ENCODE measurements at regions not wholly inside any gene's neighbourhood (a gene's known extent, or its start where the extent isn't known, plus 50 kb on each side); places are given as distances from the start of the nearest gene placed in this dataset.

DNA sequence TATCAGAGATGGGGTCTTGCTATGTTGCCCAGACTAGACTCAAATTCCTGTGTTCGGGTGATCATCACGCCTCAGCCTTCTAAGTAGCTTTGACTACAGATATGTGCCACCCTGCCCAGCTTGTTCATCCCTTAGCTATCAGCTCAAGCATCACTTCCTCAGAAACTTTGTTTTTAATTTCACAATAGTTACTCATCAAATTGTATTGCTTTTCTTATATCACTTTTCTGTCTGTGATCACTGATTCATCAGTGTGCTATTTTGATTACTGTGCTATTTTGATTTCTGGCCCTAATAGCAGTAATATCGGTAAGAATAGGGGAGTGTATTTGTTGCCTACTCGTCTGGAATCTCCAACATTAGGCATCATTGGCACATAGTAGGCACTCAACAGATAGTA is 878.6 kb upstream of the PCDH20 start:
- H3K9me3 Mint-ChIP-seq: peaks cover 4% of the 10 kb centered on the region
- H3K27ac Mint-ChIP-seq: no peak overlapping the region
- H3K27me3 Mint-ChIP-seq (ENCODE audit: insufficient read depth): no peaks in the 10 kb centered on the region
- no peaks in the 10 kb centered on the region for H3K4me1 Mint-ChIP-seq (ENCODE audit: low read depth)
- no peak overlapping the region for H3K4me3 Mint-ChIP-seq
- no peaks in the 10 kb centered on the region for H3K36me3 Mint-ChIP-seq (ENCODE audit: low read depth)
- intact Hi-C loops (cut with micrococcal nuclease): no loop called here
- no peak for DNase-seq (ENCODE audit: low spot score)

DNA sequence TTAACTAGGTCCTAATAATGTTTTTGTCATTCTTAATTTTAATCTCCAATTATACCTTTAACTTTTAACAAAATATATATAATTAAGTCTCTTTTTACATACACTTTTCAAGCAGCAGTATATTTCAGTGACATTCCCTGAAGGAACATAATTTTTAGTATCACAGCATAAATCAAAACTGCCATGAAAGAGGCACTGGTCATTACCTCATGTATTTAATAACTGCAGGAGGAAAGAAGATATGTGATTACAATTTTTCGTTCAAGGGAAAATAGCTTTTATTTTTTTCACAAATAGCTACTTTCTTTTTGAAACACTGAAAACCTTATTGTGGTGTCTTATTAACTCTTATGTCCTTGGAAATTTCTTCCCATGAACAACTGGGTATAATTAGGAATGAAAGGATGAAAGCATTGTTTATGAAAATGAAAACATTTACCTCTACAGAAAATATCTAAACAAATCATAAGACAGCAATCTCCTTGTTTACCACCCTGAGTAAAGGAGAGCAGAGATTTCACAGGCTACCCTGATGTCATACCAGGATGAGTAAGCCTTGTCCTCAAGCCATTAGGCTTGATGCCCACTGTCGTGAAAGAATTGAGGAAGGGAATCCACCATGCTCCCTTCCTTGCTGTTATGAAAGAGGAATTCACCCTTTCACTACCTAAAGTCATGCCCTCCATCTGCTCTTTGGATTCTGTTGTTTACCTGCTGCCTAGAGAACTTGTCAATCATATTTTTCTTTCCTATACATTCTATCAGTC is 877.2 kb upstream of the PCDH20 start:
- no peak overlapping the region for H3K27ac Mint-ChIP-seq
- no peak for DNase-seq (ENCODE audit: low spot score)
- no peaks in the 10 kb centered on the region for H3K4me1 Mint-ChIP-seq (ENCODE audit: low read depth)
- H3K36me3 Mint-ChIP-seq (ENCODE audit: low read depth): no peaks in the 10 kb centered on the region
- H3K27me3 Mint-ChIP-seq (ENCODE audit: insufficient read depth): no peaks in the 10 kb centered on the region
- H3K9me3 Mint-ChIP-seq: peaks cover 4% of the 10 kb centered on the region
- H3K4me3 Mint-ChIP-seq: no peak overlapping the region
- intact Hi-C loops (cut with micrococcal nuclease): no loop called here

DNA sequence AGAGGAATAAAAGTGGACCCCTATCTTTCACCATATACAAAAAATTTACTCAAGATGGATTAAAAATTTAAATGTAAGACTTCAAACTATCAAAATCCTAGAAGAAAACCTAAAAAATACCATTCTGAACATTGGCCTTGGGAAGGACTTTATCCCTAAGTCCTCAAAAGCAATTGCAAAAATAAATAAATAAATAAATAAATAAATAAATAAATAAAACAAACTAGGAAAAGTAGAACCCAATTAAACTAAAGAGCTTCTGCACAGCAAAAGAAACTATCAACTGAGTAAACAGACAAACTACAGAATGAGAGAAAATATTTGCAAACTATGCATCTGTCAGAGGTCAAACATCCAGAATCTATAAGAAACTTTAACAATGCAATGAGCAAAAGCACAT is 874.9 kb upstream of the PCDH20 start:
- intact Hi-C loops (cut with micrococcal nuclease): no loop called here
- H3K27ac Mint-ChIP-seq: no peak overlapping the region
- no peak for DNase-seq (ENCODE audit: low spot score)
- no peak overlapping the region for H3K4me3 Mint-ChIP-seq
- H3K4me1 Mint-ChIP-seq (ENCODE audit: low read depth): no peaks in the 10 kb centered on the region
- H3K27me3 Mint-ChIP-seq (ENCODE audit: insufficient read depth): no peaks in the 10 kb centered on the region
- H3K9me3 Mint-ChIP-seq: peaks cover 4% of the 10 kb centered on the region
- H3K36me3 Mint-ChIP-seq (ENCODE audit: low read depth): no peaks in the 10 kb centered on the region

DNA sequence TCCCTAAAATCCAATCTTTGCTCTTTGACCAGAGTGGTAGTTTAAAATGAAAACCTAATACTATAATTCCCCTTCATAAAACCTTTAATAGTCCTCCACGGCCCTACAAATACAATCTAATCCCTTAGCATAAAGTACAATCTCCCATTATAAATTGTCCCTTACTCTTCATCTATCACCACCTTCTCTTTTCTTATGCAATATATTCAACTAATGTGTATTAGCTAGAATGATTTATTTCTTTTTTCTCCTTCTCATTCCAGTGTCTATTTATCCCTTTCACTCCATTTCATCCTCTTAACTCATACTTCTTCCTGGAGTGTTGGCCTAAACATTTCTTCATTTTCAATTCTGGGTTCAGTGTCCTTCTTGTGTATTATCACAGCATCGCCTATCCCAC is 872.1 kb upstream of the PCDH20 start:
- Mint-ChIP-seq H3K27ac (no peak overlapping the region), H3K36me3 (ENCODE audit: low read depth) (no peaks in the 10 kb centered on the region), H3K9me3 (peaks cover 4% of the 10 kb centered on the region), H3K4me3 (no peak overlapping the region), H3K4me1 (ENCODE audit: low read depth) (no peaks in the 10 kb centered on the region), H3K27me3 (ENCODE audit: insufficient read depth) (no peaks in the 10 kb centered on the region)
- no peak for DNase-seq (ENCODE audit: low spot score)
- intact Hi-C loops (cut with micrococcal nuclease): no loop called here

DNA sequence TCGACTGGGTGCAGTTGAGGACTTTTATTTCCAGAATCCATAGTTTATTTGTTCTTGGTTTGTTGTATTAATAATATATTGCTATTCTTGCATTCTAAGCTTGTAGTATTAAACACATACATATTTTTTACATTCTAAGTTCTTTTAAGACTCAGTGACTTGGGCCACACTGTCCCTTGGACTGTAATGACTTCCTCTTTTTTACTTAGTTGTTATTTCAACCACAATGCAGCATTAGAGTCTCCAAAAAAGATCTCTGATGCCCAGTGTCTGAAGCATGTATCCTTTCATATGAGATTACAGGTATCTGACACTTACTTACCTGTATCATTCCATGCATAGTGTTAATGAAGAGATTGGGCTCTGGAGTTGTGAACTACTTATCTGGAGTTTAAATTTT is 864.9 kb upstream of the PCDH20 start:
- Mint-ChIP-seq H3K36me3 (ENCODE audit: low read depth) (no peaks in the 10 kb centered on the region), H3K4me3 (no peak overlapping the region), H3K4me1 (ENCODE audit: low read depth) (no peaks in the 10 kb centered on the region), H3K27ac (no peak overlapping the region), H3K27me3 (ENCODE audit: insufficient read depth) (no peaks in the 10 kb centered on the region), H3K9me3 (peaks cover 5% of the 10 kb centered on the region)
- no peak for DNase-seq (ENCODE audit: low spot score)
- intact Hi-C loops (cut with micrococcal nuclease): no loop called here

DNA sequence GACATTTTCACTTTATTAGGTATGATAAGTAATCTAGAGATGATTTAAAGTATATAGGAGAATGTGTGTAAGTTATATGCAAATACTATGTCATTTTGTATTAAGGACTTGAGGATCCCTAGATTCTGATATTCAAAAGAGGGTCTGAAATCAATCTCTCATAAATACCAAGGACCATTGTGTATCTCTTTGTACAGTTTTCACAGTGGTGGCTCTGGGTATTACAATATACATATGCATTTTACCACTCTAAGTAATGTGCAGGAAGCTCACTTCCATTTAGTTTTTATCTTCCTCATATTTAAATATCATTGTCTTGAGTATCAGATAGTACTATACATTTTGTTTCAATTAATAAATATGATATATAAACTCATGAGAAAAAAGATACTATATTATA is 862.6 kb upstream of the PCDH20 start:
- H3K27ac Mint-ChIP-seq: no peak overlapping the region
- intact Hi-C loops (cut with micrococcal nuclease): no loop called here

DNA sequence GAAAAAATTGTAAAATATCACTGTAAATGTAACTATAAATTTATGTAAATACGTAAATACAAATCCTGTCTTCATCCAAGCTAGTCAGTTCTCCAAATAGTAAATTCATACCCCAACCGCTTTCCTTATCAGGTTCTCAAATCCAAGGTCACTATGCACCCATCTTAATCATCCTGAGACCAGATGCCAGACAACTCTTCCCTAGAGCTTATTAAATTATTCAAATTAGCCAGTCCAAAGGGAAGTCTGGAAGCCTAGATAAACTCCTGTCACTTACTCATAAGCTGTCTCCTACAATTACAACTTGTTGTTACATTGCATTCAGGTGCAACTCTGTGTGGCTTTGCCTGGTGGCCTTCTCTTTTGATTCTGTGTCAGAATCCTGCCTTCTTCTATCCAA is 836.1 kb upstream of the PCDH20 start:
- intact Hi-C loops (cut with micrococcal nuclease): no loop called here
- no peaks in the 10 kb centered on the region for H3K36me3 Mint-ChIP-seq (ENCODE audit: low read depth)

More for the DNA sequence above, 862.6 kb upstream of the PCDH20 start:
- no peaks in the 10 kb centered on the region for H3K27me3 Mint-ChIP-seq (ENCODE audit: insufficient read depth)
- H3K4me3 Mint-ChIP-seq: no peak overlapping the region
- H3K4me1 Mint-ChIP-seq (ENCODE audit: low read depth): no peaks in the 10 kb centered on the region
- no peak for DNase-seq (ENCODE audit: low spot score)
- H3K9me3 Mint-ChIP-seq: peaks cover 10% of the 10 kb centered on the region
- no peaks in the 10 kb centered on the region for H3K36me3 Mint-ChIP-seq (ENCODE audit: low read depth)

DNA sequence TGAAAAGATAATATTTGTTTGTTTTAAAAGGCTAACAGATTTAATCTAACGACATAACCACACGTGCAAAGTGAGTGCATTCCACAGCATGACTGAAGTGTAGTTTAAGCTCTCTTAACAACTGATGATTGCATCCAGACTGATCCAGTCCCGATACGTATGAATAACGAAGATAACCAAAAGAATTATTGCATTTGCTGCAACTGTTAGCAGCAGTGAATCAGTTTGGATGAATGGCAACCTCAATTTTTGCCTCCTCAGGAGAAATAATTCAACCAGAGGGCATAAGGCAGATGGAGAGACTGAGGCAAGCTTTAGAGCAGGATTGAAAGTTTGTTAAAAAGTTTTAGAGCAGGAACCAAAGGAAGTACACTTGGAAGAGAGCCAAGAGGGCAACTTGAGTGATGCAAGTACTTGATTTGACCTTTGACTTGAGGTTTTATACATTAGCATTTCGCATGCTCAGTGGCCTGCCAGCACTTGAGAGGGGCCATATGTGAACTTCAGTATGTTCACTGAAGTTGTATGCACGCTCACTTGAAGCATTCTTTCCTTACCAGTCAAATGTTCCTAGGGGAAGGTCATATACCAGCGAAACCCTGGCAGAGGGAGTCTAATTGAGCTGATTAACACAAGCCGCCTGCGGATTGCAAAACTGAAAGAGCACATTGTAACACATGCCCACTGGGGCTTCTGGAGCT is 835.0 kb upstream of the PCDH20 start:
- H3K4me1 Mint-ChIP-seq (ENCODE audit: low read depth): no peaks in the 10 kb centered on the region
- intact Hi-C loops (cut with micrococcal nuclease): no loop called here
- peaks cover 16% of the 10 kb centered on the region for H3K9me3 Mint-ChIP-seq

More for the DNA sequence above, 836.1 kb upstream of the PCDH20 start:
- Mint-ChIP-seq H3K27ac (no peak overlapping the region), H3K4me3 (no peak overlapping the region), H3K9me3 (peaks cover 16% of the 10 kb centered on the region), H3K27me3 (ENCODE audit: insufficient read depth) (no peaks in the 10 kb centered on the region), H3K4me1 (ENCODE audit: low read depth) (no peaks in the 10 kb centered on the region)
- DNase-seq (ENCODE audit: low spot score): no peak

DNA sequence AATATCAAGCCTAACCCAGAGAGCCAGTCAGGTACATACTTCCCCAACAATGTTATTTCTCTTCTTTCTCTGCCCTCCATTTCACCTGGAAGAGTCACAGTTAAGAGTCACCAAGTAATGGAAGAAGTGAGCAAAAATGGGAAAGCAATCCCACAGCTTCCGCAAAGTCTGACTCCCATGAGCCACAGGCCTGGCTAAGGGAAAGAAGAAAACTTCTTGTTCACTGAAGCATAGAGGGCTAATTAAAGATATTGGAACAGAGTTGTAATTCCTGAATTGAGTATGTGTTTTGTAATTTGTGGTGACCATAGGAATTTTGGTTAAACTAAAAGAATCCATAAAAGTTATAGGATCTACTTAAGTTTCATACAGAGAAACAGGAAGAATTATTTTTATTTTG is 830.9 kb upstream of the PCDH20 start:
- Mint-ChIP-seq H3K9me3 (peaks cover 4% of the 10 kb centered on the region), H3K27ac (no peak overlapping the region)

More for the DNA sequence above, 835.0 kb upstream of the PCDH20 start:
- Mint-ChIP-seq H3K27ac (no peak overlapping the region), H3K36me3 (ENCODE audit: low read depth) (no peaks in the 10 kb centered on the region), H3K4me3 (no peak overlapping the region), H3K27me3 (ENCODE audit: insufficient read depth) (no peaks in the 10 kb centered on the region)
- no peak for DNase-seq (ENCODE audit: low spot score)

DNA sequence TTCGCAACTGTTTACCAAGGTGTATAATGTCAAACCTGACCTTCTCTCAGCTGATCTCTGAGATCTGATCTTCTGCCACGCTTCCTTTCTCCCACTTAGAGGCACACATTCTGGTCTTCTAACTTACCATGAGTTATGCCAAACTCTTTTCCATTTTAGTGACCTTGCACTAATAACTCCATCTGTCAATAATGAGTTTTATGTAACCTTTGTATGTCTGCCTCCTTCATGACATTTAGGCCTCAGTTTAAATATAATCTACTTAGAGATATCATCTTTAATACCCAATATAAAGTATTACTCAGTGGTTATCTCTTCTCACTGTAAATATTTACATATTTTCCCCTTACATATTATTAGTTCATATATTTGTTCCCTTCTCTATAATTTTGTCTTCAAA is 827.5 kb upstream of the PCDH20 start:
- Mint-ChIP-seq H3K27ac (no peak overlapping the region), H3K27me3 (ENCODE audit: insufficient read depth) (no peaks in the 10 kb centered on the region), H3K4me1 (ENCODE audit: low read depth) (no peaks in the 10 kb centered on the region), H3K4me3 (no peak overlapping the region), H3K36me3 (ENCODE audit: low read depth) (no peaks in the 10 kb centered on the region), H3K9me3 (peaks cover 4% of the 10 kb centered on the region)
- DNase-seq (ENCODE audit: low spot score): no peak
- intact Hi-C loops (cut with micrococcal nuclease): no loop called here

More for the DNA sequence above, 830.9 kb upstream of the PCDH20 start:
- Mint-ChIP-seq H3K4me3 (no peak overlapping the region), H3K4me1 (ENCODE audit: low read depth) (no peaks in the 10 kb centered on the region), H3K27me3 (ENCODE audit: insufficient read depth) (no peaks in the 10 kb centered on the region), H3K36me3 (ENCODE audit: low read depth) (no peaks in the 10 kb centered on the region)
- intact Hi-C loops (cut with micrococcal nuclease): no loop called here
- no peak for DNase-seq (ENCODE audit: low spot score)

DNA sequence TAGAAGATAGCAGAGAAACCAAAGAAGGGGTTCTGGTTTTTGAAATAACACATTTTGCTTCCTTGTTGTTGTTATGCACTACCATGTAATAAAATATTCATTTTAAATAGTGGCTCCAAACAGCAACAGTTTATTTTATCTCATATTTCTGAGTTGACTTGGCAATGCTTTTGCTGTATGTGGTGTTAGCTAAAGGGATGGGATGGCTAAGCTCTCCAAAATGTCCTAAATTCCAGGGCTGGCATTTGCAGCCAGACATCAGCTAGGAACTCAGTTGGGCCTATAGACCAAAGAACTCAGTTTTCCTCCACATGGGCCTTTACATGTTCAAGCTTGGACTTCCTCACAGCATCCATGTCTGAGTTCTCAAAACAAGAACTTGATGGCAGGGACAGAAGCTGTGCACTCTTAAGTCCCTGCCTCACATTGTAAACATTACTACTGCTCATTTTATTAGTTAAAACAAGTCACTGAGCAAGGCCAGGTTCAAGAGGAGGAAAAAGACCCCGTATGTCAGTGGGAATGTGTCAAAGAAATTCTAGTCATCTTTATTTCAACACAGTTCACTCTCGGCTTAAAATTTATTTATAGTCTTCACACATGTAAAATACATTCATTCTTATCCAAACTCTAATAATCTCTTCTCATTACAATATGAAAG is 819.3 kb upstream of the PCDH20 start:
- H3K36me3 Mint-ChIP-seq (ENCODE audit: low read depth): no peaks in the 10 kb centered on the region
- no peaks in the 10 kb centered on the region for H3K9me3 Mint-ChIP-seq
- H3K27me3 Mint-ChIP-seq (ENCODE audit: insufficient read depth): no peaks in the 10 kb centered on the region
- no peak overlapping the region for H3K4me3 Mint-ChIP-seq
- no peak for DNase-seq (ENCODE audit: low spot score)
- intact Hi-C loops (cut with micrococcal nuclease): no loop called here
- H3K27ac Mint-ChIP-seq: no peak overlapping the region
- H3K4me1 Mint-ChIP-seq (ENCODE audit: low read depth): no peaks in the 10 kb centered on the region

DNA sequence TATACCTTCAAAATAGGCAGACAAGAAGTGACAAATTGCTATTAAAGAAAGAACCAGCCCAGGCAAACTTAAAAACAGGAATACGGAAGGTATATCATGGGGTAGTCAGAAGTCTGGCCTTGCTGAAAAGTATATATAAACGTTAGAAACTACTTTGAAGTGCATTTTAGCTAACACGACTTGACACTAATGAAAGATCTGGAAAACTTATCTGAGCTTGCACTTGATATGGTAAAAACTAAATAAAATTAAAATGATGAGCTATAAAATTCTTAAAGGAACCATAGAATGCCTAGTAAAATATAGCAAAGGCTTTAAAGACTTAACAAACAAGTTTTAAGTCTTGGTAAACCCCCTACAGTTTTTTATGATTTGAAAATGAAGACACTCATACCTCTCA is 795.3 kb upstream of the PCDH20 start:
- no peaks in the 10 kb centered on the region for H3K4me1 Mint-ChIP-seq (ENCODE audit: low read depth)
- H3K9me3 Mint-ChIP-seq: peaks cover 24% of the 10 kb centered on the region
- no peak overlapping the region for H3K4me3 Mint-ChIP-seq
- DNase-seq (ENCODE audit: low spot score): no peak
- H3K36me3 Mint-ChIP-seq (ENCODE audit: low read depth): no peaks in the 10 kb centered on the region
- no peak overlapping the region for H3K27ac Mint-ChIP-seq
- intact Hi-C loops (cut with micrococcal nuclease): no loop called here
- H3K27me3 Mint-ChIP-seq (ENCODE audit: insufficient read depth): no peaks in the 10 kb centered on the region

DNA sequence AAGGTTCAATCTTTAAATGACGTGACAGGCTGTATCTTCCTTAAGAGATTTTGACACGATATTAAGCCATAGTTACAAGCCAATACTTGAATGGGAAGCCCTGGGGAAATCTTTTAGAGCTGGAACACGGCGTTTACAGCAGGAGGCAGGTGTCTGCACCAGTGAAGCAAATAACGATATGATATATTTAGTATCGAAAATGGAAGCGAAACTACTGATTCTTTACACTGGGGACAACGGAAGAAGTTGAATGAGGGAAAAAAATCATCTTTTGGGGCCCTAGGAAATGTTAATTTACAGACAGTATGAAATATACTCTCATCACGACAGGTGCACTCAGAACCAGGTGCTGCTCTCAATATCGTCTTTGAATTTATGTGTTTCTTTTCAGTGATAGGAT is 793.9 kb upstream of the PCDH20 start:
- peaks cover 32% of the 10 kb centered on the region for H3K9me3 Mint-ChIP-seq
- H3K4me1 Mint-ChIP-seq (ENCODE audit: low read depth): no peaks in the 10 kb centered on the region
- intact Hi-C loops (cut with micrococcal nuclease): no loop called here
- H3K4me3 Mint-ChIP-seq: no peak overlapping the region
- no peaks in the 10 kb centered on the region for H3K36me3 Mint-ChIP-seq (ENCODE audit: low read depth)
- no peak for DNase-seq (ENCODE audit: low spot score)
- H3K27ac Mint-ChIP-seq: no peak overlapping the region
- no peaks in the 10 kb centered on the region for H3K27me3 Mint-ChIP-seq (ENCODE audit: insufficient read depth)

All from activated T-helper 1 cell treated with anti-CD3 and anti-CD28 coated beads, Interleukin-12 subunit alpha, Interleukin-12 subunit beta, Interleukin-2, Interleukin-4 antibody, amounts not matched to agents 30 ng/mL and 10 ng/mL and 1 ng/mL, durations not matched to agents 14 hours and 24 hours and 36 hours (primary cell).